ENCODE measurements at regions not wholly inside any gene's neighbourhood (a gene's known extent, or its start where the extent isn't known, plus 50 kb on each side); places are given as distances from the start of the nearest gene placed in this dataset.
"Not testable (repeated sequence)": the region's sequence is repeated elsewhere in the genome, so short reads cannot be mapped to it uniquely, and the experiment has no call there.

DNA sequence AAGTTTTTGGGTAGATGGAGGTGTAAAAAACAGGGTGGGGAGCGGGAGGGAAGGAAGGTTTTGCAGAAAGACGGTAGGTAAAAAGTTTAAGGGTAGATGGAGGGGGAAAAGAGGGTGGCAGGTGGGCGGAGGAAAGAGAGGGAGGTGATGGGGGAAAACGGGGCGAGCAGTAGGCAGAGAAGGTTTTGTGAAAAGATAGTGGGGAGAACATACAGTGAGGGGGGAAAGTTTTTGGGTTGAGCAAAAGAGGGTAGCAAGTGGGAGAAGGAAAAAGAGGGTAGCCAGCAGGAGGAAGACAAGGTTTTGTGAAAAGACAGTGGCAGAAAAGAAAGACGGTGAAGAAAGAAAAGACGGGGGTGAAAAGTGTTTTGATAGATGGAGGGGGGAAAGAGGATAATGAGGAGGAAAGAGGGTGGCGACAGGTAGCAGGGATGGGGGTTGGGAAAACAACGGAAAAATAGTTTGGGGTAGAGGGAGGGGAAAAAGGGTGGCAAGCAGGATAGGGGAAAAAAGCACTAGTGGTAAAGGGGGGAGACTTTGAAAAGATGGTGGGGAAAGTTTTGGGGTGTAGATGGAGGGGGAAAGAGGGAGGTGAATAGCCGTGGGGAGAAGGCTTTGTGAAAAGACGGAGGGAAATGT, 398.8 kb downstream of the KCNJ18 start:
- H3K27ac ChIP-seq (ENCODE audit: low read depth in 1 of 3, low read length in 2 of 3); H3K4me1 ChIP-seq (ENCODE audit: control insufficient read depth in 3 of 3, insufficient read depth in 2 of 3, low read depth in 1 of 3, low read length in 2 of 3); H3K36me3 ChIP-seq (ENCODE audit: control insufficient read depth in 3 of 3, insufficient read depth in 2 of 3, low read depth in 1 of 3, low read length in 3 of 3); DNase-seq; H3K9me3 ChIP-seq (ENCODE audit: control insufficient read depth in 2 of 2, insufficient read depth in 1 of 2, low read depth in 1 of 2, low read length in 1 of 2); H3K4me3 ChIP-seq (ENCODE audit: low read depth in 1 of 3, low read length in 3 of 3); FAIRE-seq; H3K27me3 ChIP-seq (ENCODE audit: control insufficient read depth in 3 of 3, insufficient read depth in 3 of 3, low read length in 3 of 3): not testable (repeated sequence)
- 87 to 93% (median 87%) methylated on average over 9 to 10 of the region's 11 CpGs for WGBS, 3 donors

DNA sequence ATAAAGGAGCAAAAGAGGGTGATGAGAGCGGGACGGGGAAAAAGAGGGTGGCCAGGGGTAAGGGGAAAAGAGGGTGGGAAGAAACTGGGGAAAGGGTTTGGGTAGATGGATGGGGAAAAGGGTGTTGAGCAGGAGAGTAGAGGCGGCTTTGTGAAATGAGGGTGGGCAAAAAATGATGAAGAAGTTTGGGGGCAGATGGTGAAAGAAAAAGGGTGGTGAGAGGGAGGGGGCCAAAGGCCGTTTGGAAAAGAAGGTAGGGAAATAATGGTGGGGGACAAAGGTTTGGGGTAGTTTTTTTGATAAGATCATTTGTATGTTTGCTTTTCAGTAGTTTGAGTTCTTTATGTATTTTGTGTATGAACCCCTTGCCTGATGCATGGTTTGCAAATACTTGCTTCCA, 399.5 kb downstream of the KCNJ18 start:
- H3K36me3 ChIP-seq (ENCODE audit: control insufficient read depth in 3 of 3, insufficient read depth in 2 of 3, low read depth in 1 of 3, low read length in 3 of 3); H3K9me3 ChIP-seq (ENCODE audit: control insufficient read depth in 2 of 2, insufficient read depth in 1 of 2, low read depth in 1 of 2, low read length in 1 of 2); FAIRE-seq; H3K27ac ChIP-seq (ENCODE audit: low read depth in 1 of 3, low read length in 2 of 3); H3K4me1 ChIP-seq (ENCODE audit: control insufficient read depth in 3 of 3, insufficient read depth in 2 of 3, low read depth in 1 of 3, low read length in 2 of 3); H3K4me3 ChIP-seq (ENCODE audit: low read depth in 1 of 3, low read length in 3 of 3); DNase-seq; H3K27me3 ChIP-seq (ENCODE audit: control insufficient read depth in 3 of 3, insufficient read depth in 3 of 3, low read length in 3 of 3): not testable (repeated sequence)
- WGBS, 3 donors, result 68 to 82% (median 81%) methylated on average over 4 of the region's 4 CpGs

DNA sequence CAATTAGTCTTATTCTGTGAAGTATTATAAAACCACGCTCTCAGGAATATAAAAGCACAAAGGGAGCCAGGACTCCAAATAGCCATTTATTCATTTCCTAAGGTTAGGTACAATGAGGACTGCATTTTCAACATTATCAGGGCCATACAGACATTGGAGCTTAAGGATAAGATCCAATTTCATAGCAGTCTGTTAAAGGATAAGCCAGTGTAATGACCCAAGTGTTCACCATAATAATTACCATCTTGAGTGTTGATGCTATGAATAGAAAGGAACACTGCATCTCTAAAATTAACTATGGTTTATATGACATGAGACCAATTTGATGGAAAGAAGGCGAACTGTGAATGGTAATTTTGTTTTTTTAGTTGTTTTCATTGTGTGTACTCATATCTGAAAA, 403.1 kb downstream of the KCNJ18 start:
- not testable (repeated sequence) for H3K36me3 ChIP-seq (ENCODE audit: control insufficient read depth in 3 of 3, insufficient read depth in 2 of 3, low read depth in 1 of 3, low read length in 3 of 3); H3K9me3 ChIP-seq (ENCODE audit: control insufficient read depth in 2 of 2, insufficient read depth in 1 of 2, low read depth in 1 of 2, low read length in 1 of 2); DNase-seq; H3K27me3 ChIP-seq (ENCODE audit: control insufficient read depth in 3 of 3, insufficient read depth in 3 of 3, low read length in 3 of 3); H3K27ac ChIP-seq (ENCODE audit: low read depth in 1 of 3, low read length in 2 of 3); H3K4me1 ChIP-seq (ENCODE audit: control insufficient read depth in 3 of 3, insufficient read depth in 2 of 3, low read depth in 1 of 3, low read length in 2 of 3); H3K4me3 ChIP-seq (ENCODE audit: low read depth in 1 of 3, low read length in 3 of 3); FAIRE-seq
- 57 to 67% (median 60%) methylated on average over 2 of the region's 2 CpGs for WGBS, 3 donors

DNA sequence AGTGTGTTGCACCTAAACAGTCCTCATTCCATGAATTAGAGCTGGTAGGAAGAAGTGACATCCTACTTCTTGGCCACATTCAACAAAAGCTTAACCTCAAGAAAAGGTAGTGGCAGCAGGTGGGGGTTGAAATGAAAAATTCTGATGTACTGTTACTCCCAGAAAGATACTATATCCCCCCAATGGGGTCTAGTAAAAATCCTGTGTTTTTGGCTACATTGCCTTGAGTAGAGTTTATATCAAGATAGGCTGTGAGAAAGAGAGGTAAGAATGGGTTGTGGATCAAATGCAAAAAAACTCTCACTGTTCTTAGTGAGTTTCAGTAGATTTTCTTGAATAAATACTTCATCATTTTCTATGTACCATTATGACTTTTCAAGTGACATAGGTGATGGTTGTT, 407.3 kb downstream of the KCNJ18 start:
- not testable (repeated sequence) for H3K27me3 ChIP-seq (ENCODE audit: control insufficient read depth in 3 of 3, insufficient read depth in 3 of 3, low read length in 3 of 3); FAIRE-seq; H3K4me3 ChIP-seq (ENCODE audit: low read depth in 1 of 3, low read length in 3 of 3); H3K36me3 ChIP-seq (ENCODE audit: control insufficient read depth in 3 of 3, insufficient read depth in 2 of 3, low read depth in 1 of 3, low read length in 3 of 3); H3K4me1 ChIP-seq (ENCODE audit: control insufficient read depth in 3 of 3, insufficient read depth in 2 of 3, low read depth in 1 of 3, low read length in 2 of 3); H3K27ac ChIP-seq (ENCODE audit: low read depth in 1 of 3, low read length in 2 of 3); H3K9me3 ChIP-seq (ENCODE audit: control insufficient read depth in 2 of 2, insufficient read depth in 1 of 2, low read depth in 1 of 2, low read length in 1 of 2); DNase-seq

DNA sequence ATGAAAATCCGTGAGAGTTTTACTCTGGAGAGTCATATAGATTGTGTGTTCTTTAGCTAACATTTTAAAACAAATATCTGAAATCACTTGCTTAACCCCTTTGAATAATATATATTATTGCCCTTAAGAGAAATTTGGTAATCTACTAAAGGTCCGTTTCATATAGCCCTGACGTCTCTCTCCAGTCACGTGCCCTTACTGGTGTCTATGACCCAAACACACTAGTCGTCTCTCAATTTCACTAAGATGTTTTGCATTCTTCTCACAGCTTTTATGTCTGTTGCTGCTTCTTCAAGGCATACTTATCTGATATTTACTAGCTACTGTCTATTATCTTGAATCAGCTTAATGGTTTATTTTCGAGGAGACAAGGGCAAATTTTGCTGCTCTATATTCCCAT, 409.9 kb downstream of the KCNJ18 start:
- Histone ChIP-seq H3K4me3 (ENCODE audit: low read depth in 1 of 3, low read length in 3 of 3) (no peak overlapping the region), H3K36me3 (ENCODE audit: control insufficient read depth in 3 of 3, insufficient read depth in 2 of 3, low read depth in 1 of 3, low read length in 3 of 3) (no peaks in the 10 kb centered on the region), H3K27me3 (ENCODE audit: control insufficient read depth in 3 of 3, insufficient read depth in 3 of 3, low read length in 3 of 3) (no peaks in the 10 kb centered on the region), H3K9me3 (ENCODE audit: control insufficient read depth in 2 of 2, insufficient read depth in 1 of 2, low read depth in 1 of 2, low read length in 1 of 2) (peaks cover 1 to 2% of the 10 kb centered on the region in 2 donors), H3K27ac (ENCODE audit: low read depth in 1 of 3, low read length in 2 of 3) (no peak overlapping the region), H3K4me1 (ENCODE audit: control insufficient read depth in 3 of 3, insufficient read depth in 2 of 3, low read depth in 1 of 3, low read length in 2 of 3) (no peaks in the 10 kb centered on the region)
- DNase-seq (no peak), FAIRE-seq (no peak)
- WGBS, 3 donors, result 60 to 77% (median 73%) methylated on average over 6 of the region's 6 CpGs

DNA sequence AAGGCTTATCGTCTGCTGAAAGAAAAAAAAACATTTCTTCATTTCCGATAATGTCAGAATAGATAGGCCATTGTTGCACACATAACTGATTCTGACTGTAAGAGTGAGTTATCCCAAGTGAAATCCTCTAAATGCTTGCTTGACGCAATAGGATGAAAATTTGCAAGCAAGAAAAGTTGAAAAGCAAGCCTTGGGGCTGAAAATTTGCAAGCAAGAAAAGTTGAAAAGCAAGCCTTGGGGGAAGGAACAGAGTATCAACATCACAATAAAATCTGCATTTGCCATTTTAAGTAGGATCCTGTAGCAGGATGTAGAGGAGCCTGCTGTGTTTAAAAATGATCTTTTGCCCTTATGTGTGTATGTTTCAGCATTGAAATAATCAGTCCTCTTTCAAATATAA, 424.4 kb downstream of the KCNJ18 start:
- 35 to 49% (median 49%) methylated on average over 3 of the region's 3 CpGs for WGBS, 3 donors
- not testable (repeated sequence) for H3K36me3 ChIP-seq (ENCODE audit: control insufficient read depth in 3 of 3, insufficient read depth in 2 of 3, low read depth in 1 of 3, low read length in 3 of 3); H3K9me3 ChIP-seq (ENCODE audit: control insufficient read depth in 2 of 2, insufficient read depth in 1 of 2, low read depth in 1 of 2, low read length in 1 of 2); DNase-seq; H3K27me3 ChIP-seq (ENCODE audit: control insufficient read depth in 3 of 3, insufficient read depth in 3 of 3, low read length in 3 of 3); H3K4me3 ChIP-seq (ENCODE audit: low read depth in 1 of 3, low read length in 3 of 3); H3K4me1 ChIP-seq (ENCODE audit: control insufficient read depth in 3 of 3, insufficient read depth in 2 of 3, low read depth in 1 of 3, low read length in 2 of 3); H3K27ac ChIP-seq (ENCODE audit: low read depth in 1 of 3, low read length in 2 of 3); FAIRE-seq

DNA sequence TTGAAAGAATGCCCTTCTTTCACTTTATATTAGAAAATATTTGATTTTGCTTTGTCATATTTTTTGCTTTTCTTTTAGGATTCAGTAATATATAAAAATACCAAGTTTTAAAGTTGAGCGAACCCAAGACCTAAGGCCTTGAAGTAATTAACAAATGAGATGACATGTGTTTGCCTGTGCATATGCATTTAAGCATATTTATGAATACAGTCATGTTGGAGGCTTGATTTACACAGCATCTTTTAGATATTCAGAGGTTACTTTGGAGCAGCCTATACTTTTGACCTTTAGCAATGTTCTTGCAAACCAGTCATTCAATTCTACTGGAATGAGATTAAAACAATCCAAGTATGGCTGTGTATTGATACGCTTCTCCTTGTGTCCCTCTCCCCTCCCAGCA, 425.1 kb downstream of the KCNJ18 start:
- WGBS, 3 donors, result 78 to 83% (median 79%) methylated on average over 2 of the region's 2 CpGs
- FAIRE-seq; H3K27ac ChIP-seq (ENCODE audit: low read depth in 1 of 3, low read length in 2 of 3); H3K4me1 ChIP-seq (ENCODE audit: control insufficient read depth in 3 of 3, insufficient read depth in 2 of 3, low read depth in 1 of 3, low read length in 2 of 3); H3K27me3 ChIP-seq (ENCODE audit: control insufficient read depth in 3 of 3, insufficient read depth in 3 of 3, low read length in 3 of 3); H3K36me3 ChIP-seq (ENCODE audit: control insufficient read depth in 3 of 3, insufficient read depth in 2 of 3, low read depth in 1 of 3, low read length in 3 of 3); H3K4me3 ChIP-seq (ENCODE audit: low read depth in 1 of 3, low read length in 3 of 3); H3K9me3 ChIP-seq (ENCODE audit: control insufficient read depth in 2 of 2, insufficient read depth in 1 of 2, low read depth in 1 of 2, low read length in 1 of 2); DNase-seq: not testable (repeated sequence)

DNA sequence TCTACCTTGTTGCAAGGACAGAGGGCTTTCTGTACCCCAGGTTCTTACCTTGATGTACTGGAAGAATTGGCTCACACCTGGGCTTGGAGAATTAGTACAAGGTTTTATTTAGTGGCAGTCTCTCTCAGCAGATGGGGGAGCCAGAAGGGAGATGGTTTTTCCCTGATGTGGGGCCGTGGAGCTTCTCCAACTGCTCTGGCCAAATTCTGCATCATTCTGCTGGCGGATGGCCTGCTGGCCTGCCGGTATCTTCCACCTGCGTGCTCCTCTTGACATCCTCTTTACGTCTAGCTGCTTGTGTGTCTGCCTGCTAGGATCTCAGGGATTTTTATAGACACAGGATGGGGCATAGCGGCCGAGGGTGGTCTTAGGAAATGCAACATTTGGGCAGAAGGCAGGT, 426.7 kb downstream of the KCNJ18 start:
- WGBS, 3 donors, result 78 to 83% (median 81%) methylated on average over 7 of the region's 7 CpGs

DNA sequence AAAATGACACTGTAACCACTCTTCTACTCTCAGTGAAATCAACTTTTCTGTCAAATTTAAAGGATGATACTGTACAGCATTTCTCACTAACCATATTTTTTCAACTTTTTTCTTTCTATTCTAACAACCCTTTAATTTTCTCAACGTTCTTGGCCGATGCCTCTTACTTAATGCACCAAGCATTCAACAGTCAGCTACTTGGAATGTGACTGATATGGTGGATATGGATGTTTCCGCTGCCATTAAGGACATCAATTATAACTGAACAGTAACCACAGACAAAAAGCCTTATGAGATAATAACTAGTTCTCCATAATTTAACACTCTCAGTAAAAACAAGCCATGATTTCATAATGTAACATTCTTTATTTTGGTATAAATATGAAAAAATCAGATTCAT, 427.4 kb downstream of the KCNJ18 start:
- not testable (repeated sequence) for H3K4me1 ChIP-seq (ENCODE audit: control insufficient read depth in 3 of 3, insufficient read depth in 2 of 3, low read depth in 1 of 3, low read length in 2 of 3); H3K36me3 ChIP-seq (ENCODE audit: control insufficient read depth in 3 of 3, insufficient read depth in 2 of 3, low read depth in 1 of 3, low read length in 3 of 3); H3K27me3 ChIP-seq (ENCODE audit: control insufficient read depth in 3 of 3, insufficient read depth in 3 of 3, low read length in 3 of 3); DNase-seq; FAIRE-seq; H3K27ac ChIP-seq (ENCODE audit: low read depth in 1 of 3, low read length in 2 of 3); H3K9me3 ChIP-seq (ENCODE audit: control insufficient read depth in 2 of 2, insufficient read depth in 1 of 2, low read depth in 1 of 2, low read length in 1 of 2); H3K4me3 ChIP-seq (ENCODE audit: low read depth in 1 of 3, low read length in 3 of 3)
- WGBS, 3 donors, result 81 to 92% (median 86%) methylated on average over 3 of the region's 3 CpGs

More for the DNA sequence above, 426.7 kb downstream of the KCNJ18 start:
- H3K9me3 ChIP-seq (ENCODE audit: control insufficient read depth in 2 of 2, insufficient read depth in 1 of 2, low read depth in 1 of 2, low read length in 1 of 2); H3K27me3 ChIP-seq (ENCODE audit: control insufficient read depth in 3 of 3, insufficient read depth in 3 of 3, low read length in 3 of 3); H3K27ac ChIP-seq (ENCODE audit: low read depth in 1 of 3, low read length in 2 of 3); H3K4me1 ChIP-seq (ENCODE audit: control insufficient read depth in 3 of 3, insufficient read depth in 2 of 3, low read depth in 1 of 3, low read length in 2 of 3); H3K36me3 ChIP-seq (ENCODE audit: control insufficient read depth in 3 of 3, insufficient read depth in 2 of 3, low read depth in 1 of 3, low read length in 3 of 3); DNase-seq; FAIRE-seq: not testable (repeated sequence)
- H3K4me3 ChIP-seq (ENCODE audit: low read depth in 1 of 3, low read length in 3 of 3), result peak overlapping the region in 1 of 3 donors; percentile 12
